ENCODE measurements at regions not wholly inside any gene's neighbourhood (a gene's known extent, or its start where the extent isn't known, plus 50 kb on each side); places are given as distances from the start of the nearest gene placed in this dataset.

DNA sequence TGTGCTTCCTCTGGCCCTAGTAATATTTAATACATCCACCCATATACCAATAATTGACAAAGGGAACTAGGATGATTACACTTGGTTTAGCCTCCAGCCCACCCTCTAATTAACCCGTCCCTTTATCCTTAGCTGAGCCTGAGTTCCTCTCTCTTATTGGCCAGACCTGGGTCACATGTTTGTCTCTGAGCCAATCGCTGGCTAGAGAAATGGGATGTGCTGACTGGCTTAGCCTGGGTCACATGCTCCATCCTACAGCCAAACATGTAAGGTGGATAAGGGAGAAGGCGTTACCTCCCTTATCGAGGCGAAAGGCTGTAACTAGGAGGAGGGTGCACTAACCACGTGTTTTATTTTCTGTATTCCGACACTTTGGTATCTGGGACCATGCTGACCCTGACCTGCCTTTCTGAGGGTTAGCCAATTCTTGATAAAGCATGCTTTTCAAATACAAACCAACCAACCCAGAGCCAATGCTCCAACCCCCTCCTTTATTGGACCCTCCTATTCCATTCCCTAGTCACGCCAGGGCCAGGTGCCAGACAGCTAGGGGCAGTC lies 262.7 kb downstream of the PREX1 start:
- no peak for TF ChIP-seq CTCF (IDR thresholded peaks at IDR 0.05; ENCODE audit: insufficient read depth, low read length)
- no peak for TF ChIP-seq SPI1 (IDR thresholded peaks at IDR 0.05; ENCODE audit: borderline replicate concordance, low read depth)
- TF ChIP-seq, protein P1, sequence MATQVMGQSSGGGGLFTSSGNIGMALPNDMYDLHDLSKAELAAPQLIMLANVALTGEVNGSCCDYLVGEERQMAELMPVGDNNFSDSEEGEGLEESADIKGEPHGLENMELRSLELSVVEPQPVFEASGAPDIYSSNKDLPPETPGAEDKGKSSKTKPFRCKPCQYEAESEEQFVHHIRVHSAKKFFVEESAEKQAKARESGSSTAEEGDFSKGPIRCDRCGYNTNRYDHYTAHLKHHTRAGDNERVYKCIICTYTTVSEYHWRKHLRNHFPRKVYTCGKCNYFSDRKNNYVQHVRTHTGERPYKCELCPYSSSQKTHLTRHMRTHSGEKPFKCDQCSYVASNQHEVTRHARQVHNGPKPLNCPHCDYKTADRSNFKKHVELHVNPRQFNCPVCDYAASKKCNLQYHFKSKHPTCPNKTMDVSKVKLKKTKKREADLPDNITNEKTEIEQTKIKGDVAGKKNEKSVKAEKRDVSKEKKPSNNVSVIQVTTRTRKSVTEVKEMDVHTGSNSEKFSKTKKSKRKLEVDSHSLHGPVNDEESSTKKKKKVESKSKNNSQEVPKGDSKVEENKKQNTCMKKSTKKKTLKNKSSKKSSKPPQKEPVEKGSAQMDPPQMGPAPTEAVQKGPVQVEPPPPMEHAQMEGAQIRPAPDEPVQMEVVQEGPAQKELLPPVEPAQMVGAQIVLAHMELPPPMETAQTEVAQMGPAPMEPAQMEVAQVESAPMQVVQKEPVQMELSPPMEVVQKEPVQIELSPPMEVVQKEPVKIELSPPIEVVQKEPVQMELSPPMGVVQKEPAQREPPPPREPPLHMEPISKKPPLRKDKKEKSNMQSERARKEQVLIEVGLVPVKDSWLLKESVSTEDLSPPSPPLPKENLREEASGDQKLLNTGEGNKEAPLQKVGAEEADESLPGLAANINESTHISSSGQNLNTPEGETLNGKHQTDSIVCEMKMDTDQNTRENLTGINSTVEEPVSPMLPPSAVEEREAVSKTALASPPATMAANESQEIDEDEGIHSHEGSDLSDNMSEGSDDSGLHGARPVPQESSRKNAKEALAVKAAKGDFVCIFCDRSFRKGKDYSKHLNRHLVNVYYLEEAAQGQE (IDR thresholded peaks at IDR 0.05; ENCODE audit: insufficient replicate concordance, low read depth): no peak
